GM23338 (cell line): ENCODE measurements at regions not wholly inside any gene's neighbourhood (a gene's known extent, or its start where the extent isn't known, plus 50 kb on each side); places are given as distances from the start of the nearest gene placed in this dataset.

Experiments used
- ATAC-seq: fragments of 200-7000 bp; cut with Tn5 transposase; 3 replicates; pipeline ENCODE4 v1.9.1; 2020
- DNase-seq: peaks from one replicate; pipeline ENCODE4 v3.0.0-alpha.2; 2015; ENCODE audit warnings: low spot score
- H2AFZ ChIP-seq: fragments of 200-600 bp; sonication (generic); 2 replicates; pipeline ENCODE4 v1.8.0; 2016; ENCODE audit warnings: antibody characterized with exemption, mild to moderate bottlenecking, moderate library complexity
- H3F3A ChIP-seq: fragments of 200-600 bp; sonication (generic); replicated peaks from 2 replicates; pipeline ENCODE4 v1.8.0; 2017; ENCODE audit warnings: antibody characterized with exemption, mixed run types, low read depth
- H3K27ac ChIP-seq: fragments of 200-600 bp; sonication (generic); 2 replicates; pipeline ENCODE4 v1.6.1; 2016; ENCODE audit warnings: low read depth
- H3K27me3 ChIP-seq: fragments of 200-600 bp; sonication (generic); 2 replicates; pipeline ENCODE4 v1.8.0; 2016; ENCODE audit warnings: mild to moderate bottlenecking, mixed run types, moderate library complexity; ENCODE audit not compliant: insufficient read depth
- H3K36me3 ChIP-seq: fragments of 200-600 bp; sonication (generic); 2 replicates; pipeline ENCODE4 v1.8.0; 2016; ENCODE audit warnings: mild to moderate bottlenecking; ENCODE audit not compliant: insufficient read depth
- H3K4me1 ChIP-seq: fragments of 200-600 bp; sonication (generic); 2 replicates; pipeline ENCODE4 v1.8.0; 2016; ENCODE audit warnings: mild to moderate bottlenecking, moderate library complexity; ENCODE audit not compliant: insufficient read depth
- H3K4me2 ChIP-seq: fragments of 200-600 bp; sonication (generic); 2 replicates; pipeline ENCODE4 v1.7.1; 2017; ENCODE audit warnings: mixed run types
- H3K4me3 ChIP-seq: fragments of 200-600 bp; sonication (generic); 2 replicates; pipeline ENCODE4 v1.6.1; 2016; ENCODE audit warnings: mixed run types
- H3K79me2 ChIP-seq: fragments of 200-600 bp; sonication (generic); replicated peaks from 2 replicates; pipeline ENCODE4 v1.8.0; 2017; ENCODE audit warnings: mild to moderate bottlenecking; ENCODE audit not compliant: insufficient read depth
- H3K9me2 ChIP-seq: fragments of 200-600 bp; sonication (generic); 2 replicates; pipeline ENCODE4 v1.8.0; 2017; ENCODE audit not compliant: insufficient read depth
- H4K20me1 ChIP-seq: fragments of 200-600 bp; sonication (generic); replicated peaks from 2 replicates; pipeline ENCODE4 v1.8.0; 2017; ENCODE audit warnings: mild to moderate bottlenecking; ENCODE audit not compliant: insufficient read depth
- H3K27ac Mint-ChIP-seq: 2 replicates; pipeline ENCODE4 v1.8.0; 2020; ENCODE audit warnings: inconsistent platforms, mild to moderate bottlenecking, moderate library complexity, mixed read lengths
- H3K27me3 Mint-ChIP-seq: 3 replicates; pipeline ENCODE4 v1.8.0; 2022; ENCODE audit warnings: low read depth, mild to moderate bottlenecking, moderate library complexity, mixed read lengths, inconsistent platforms; ENCODE audit not compliant: insufficient read depth, poor library complexity
- H3K36me3 Mint-ChIP-seq: 3 replicates; pipeline ENCODE4 v1.8.0; 2021; ENCODE audit warnings: low read depth, mild to moderate bottlenecking, inconsistent platforms, moderate library complexity, mixed read lengths
- H3K4me1 Mint-ChIP-seq: 3 replicates; pipeline ENCODE4 v1.8.0; 2020; ENCODE audit warnings: mild to moderate bottlenecking, inconsistent platforms, mixed read lengths
- H3K4me3 Mint-ChIP-seq: 3 replicates; pipeline ENCODE4 v1.8.0; 2021; ENCODE audit warnings: moderate library complexity, mild to moderate bottlenecking, inconsistent platforms, mixed read lengths
- H3K9me3 Mint-ChIP-seq: 3 replicates; pipeline ENCODE4 v1.8.0; 2020; ENCODE audit warnings: moderate library complexity, mild to moderate bottlenecking, inconsistent platforms, mixed read lengths
- CTCF ChIP-seq, 2 experiments: fragments of 200-600 bp in 1 of 2; sonication (generic) in 1 of 2; conservative IDR thresholded peaks; 2 replicates each; pipeline versions ENCODE4 v1.5.1 to v1.6.1; 2016 to 2017; ENCODE audit warnings: antibody characterized with exemption in 2 of 2, low read depth in 2 of 2, mild to moderate bottlenecking in 2 of 2, moderate library complexity in 1 of 2
- EZH2phosphoT487 ChIP-seq: fragments of 200-600 bp; sonication (generic); IDR thresholded peaks from one replicate; pipeline ENCODE4 v1.8.1; 2018; ENCODE audit warnings: antibody characterized with exemption; ENCODE audit not compliant: unreplicated experiment
- JUNB ChIP-seq: IDR thresholded peaks from one replicate; pipeline ENCODE4 v1.6.1; 2016; ENCODE audit warnings: antibody characterized with exemption; ENCODE audit not compliant: unreplicated experiment
- NANOG ChIP-seq: IDR thresholded peaks from 2 replicates; pipeline ENCODE4 v1.6.1; 2016; ENCODE audit warnings: antibody characterized with exemption, borderline replicate concordance
- POLR2AphosphoS5 ChIP-seq: IDR thresholded peaks from 2 replicates; pipeline ENCODE4 v1.6.1; 2016; ENCODE audit warnings: antibody characterized with exemption, low read depth
- STAT1 ChIP-seq: IDR thresholded peaks from one replicate; pipeline ENCODE4 v1.6.1; 2016; ENCODE audit warnings: antibody characterized with exemption; ENCODE audit not compliant: unreplicated experiment
- TF ChIP-seq, protein P1 (sequence below): fragments of 250-450 bp; sonication (Bioruptor Pico); IDR thresholded peaks from 2 replicates; pipeline ENCODE4 v1.5.0; 2020; ENCODE audit warnings: mild to moderate bottlenecking, moderate library complexity
- TF ChIP-seq, protein P2 (sequence below): IDR thresholded peaks from 2 replicates; pipeline ENCODE4 v1.6.1; 2016; ENCODE audit warnings: antibody characterized with exemption

DNA sequence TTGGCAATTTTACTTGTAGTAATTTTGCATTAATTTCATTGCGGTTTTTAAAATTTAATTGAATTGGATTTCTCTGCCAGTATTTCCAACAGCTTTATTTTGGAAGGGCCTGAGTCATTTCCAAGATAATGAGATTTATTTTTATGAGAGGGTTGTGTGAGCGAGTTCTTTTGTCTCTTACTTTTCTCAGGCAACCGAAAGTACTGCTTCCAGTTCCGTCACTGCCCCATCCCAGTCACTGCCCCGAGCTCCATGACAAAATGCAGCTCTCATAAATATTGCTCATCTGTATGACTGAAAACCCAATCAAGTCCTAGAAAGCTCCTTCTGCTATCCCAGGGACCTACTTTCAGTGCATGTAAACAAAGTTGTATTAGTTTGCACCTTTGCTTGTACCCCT is 468.4 kb upstream of the SEMA3D start (continued):
- TF ChIP-seq, protein P1, sequence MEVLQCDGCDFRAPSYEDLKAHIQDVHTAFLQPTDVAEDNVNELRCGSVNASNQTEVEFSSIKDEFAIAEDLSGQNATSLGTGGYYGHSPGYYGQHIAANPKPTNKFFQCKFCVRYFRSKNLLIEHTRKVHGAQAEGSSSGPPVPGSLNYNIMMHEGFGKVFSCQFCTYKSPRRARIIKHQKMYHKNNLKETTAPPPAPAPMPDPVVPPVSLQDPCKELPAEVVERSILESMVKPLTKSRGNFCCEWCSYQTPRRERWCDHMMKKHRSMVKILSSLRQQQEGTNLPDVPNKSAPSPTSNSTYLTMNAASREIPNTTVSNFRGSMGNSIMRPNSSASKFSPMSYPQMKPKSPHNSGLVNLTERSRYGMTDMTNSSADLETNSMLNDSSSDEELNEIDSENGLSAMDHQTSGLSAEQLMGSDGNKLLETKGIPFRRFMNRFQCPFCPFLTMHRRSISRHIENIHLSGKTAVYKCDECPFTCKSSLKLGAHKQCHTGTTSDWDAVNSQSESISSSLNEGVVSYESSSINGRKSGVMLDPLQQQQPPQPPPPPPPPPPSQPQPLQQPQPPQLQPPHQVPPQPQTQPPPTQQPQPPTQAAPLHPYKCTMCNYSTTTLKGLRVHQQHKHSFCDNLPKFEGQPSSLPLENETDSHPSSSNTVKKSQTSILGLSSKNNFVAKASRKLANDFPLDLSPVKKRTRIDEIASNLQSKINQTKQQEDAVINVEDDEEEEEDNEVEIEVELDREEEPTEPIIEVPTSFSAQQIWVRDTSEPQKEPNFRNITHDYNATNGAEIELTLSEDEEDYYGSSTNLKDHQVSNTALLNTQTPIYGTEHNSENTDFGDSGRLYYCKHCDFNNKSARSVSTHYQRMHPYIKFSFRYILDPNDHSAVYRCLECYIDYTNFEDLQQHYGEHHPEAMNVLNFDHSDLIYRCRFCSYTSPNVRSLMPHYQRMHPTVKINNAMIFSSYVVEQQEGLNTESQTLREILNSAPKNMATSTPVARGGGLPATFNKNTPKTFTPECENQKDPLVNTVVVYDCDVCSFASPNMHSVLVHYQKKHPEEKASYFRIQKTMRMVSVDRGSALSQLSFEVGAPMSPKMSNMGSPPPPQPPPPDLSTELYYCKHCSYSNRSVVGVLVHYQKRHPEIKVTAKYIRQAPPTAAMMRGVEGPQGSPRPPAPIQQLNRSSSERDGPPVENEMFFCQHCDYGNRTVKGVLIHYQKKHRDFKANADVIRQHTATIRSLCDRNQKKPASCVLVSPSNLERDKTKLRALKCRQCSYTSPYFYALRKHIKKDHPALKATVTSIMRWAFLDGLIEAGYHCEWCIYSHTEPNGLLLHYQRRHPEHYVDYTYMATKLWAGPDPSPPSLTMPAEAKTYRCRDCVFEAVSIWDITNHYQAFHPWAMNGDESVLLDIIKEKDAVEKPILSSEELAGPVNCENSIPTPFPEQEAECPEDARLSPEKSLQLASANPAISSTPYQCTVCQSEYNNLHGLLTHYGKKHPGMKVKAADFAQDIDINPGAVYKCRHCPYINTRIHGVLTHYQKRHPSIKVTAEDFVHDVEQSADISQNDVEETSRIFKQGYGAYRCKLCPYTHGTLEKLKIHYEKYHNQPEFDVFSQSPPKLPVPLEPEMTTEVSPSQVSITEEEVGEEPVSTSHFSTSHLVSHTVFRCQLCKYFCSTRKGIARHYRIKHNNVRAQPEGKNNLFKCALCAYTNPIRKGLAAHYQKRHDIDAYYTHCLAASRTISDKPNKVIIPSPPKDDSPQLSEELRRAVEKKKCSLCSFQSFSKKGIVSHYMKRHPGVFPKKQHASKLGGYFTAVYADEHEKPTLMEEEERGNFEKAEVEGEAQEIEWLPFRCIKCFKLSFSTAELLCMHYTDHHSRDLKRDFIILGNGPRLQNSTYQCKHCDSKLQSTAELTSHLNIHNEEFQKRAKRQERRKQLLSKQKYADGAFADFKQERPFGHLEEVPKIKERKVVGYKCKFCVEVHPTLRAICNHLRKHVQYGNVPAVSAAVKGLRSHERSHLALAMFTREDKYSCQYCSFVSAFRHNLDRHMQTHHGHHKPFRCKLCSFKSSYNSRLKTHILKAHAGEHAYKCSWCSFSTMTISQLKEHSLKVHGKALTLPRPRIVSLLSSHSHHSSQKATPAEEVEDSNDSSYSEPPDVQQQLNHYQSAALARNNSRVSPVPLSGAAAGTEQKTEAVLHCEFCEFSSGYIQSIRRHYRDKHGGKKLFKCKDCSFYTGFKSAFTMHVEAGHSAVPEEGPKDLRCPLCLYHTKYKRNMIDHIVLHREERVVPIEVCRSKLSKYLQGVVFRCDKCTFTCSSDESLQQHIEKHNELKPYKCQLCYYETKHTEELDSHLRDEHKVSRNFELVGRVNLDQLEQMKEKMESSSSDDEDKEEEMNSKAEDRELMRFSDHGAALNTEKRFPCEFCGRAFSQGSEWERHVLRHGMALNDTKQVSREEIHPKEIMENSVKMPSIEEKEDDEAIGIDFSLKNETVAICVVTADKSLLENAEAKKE = no peak
- no peak for TF ChIP-seq CTCF (conservative IDR thresholded peaks at IDR 0.05; ENCODE audit: low read depth in 2 of 2)
- TF ChIP-seq POLR2AphosphoS5 = no peak
- TF ChIP-seq EZH2phosphoT487 = no peak

- no peak overlapping the region for H2AFZ ChIP-seq
- no peaks in the 10 kb centered on the region for H3K36me3 ChIP-seq
- Mint-ChIP-seq H3K27me3 (peaks cover 2% of the 10 kb centered on the region), H3K27ac (no peak overlapping the region), H3K4me3 (no peak overlapping the region), H3K9me3 (no peaks in the 10 kb centered on the region), H3K4me1 (peaks cover 6% of the 10 kb centered on the region; the same call in 2 of the 3 replicates), H3K36me3 (no peaks in the 10 kb centered on the region)
- no peaks in the 10 kb centered on the region for H3K79me2 ChIP-seq
- H4K20me1 ChIP-seq = no peaks in the 10 kb centered on the region
- H3K27me3 ChIP-seq = no peaks in the 10 kb centered on the region
- H3K27ac ChIP-seq = no peak overlapping the region
- no peak for DNase-seq
- no peaks in the 10 kb centered on the region for H3F3A ChIP-seq
- H3K4me1 ChIP-seq = no peaks in the 10 kb centered on the region
- H3K4me2 ChIP-seq = no peak overlapping the region
- no peak overlapping the region for H3K4me3 ChIP-seq
- ATAC-seq = no peak
- peaks cover 5% of the 10 kb centered on the region for H3K9me2 ChIP-seq
- TF ChIP-seq NANOG (no peak), JUNB (no peak), POLR2AphosphoS5 (no peak), STAT1 (no peak), EZH2phosphoT487 (no peak), CTCF (conservative IDR thresholded peaks at IDR 0.05; ENCODE audit: low read depth in 2 of 2) (no peak)
- TF ChIP-seq, protein P2, sequence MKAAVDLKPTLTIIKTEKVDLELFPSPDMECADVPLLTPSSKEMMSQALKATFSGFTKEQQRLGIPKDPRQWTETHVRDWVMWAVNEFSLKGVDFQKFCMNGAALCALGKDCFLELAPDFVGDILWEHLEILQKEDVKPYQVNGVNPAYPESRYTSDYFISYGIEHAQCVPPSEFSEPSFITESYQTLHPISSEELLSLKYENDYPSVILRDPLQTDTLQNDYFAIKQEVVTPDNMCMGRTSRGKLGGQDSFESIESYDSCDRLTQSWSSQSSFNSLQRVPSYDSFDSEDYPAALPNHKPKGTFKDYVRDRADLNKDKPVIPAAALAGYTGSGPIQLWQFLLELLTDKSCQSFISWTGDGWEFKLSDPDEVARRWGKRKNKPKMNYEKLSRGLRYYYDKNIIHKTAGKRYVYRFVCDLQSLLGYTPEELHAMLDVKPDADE = no peak
Measured at GRCh38 chr7:85644272-85644671, 457.4 kb upstream of the SEMA3D start.
